ENCODE measurements at regions not wholly inside any gene's neighbourhood (a gene's known extent, or its start where the extent isn't known, plus 50 kb on each side); places are given as distances from the start of the nearest gene placed in this dataset.

- Histone ChIP-seq H3K9ac (ENCODE audit: insufficient read depth in 1 of 2, low read length in 2 of 2) (no peak overlapping the region), H3K4me1 (ENCODE audit: control insufficient read depth in 5 of 5, insufficient read depth in 5 of 5, low read length in 5 of 5) (peaks cover 0 to 25% (median 8%) of the 10 kb centered on the region in 5 donors), H3K27me3 (ENCODE audit: control insufficient read depth in 3 of 3, insufficient read depth in 3 of 3, low read length in 2 of 3) (no peaks in the 10 kb centered on the region), H3K27ac (ENCODE audit: low read depth in 1 of 2, low read length in 1 of 2) (peak overlapping the region; percentile 24 to 55), H3K4me3 (no peak overlapping the region), H3K9me3 (ENCODE audit: control insufficient read depth in 4 of 4, insufficient read depth in 3 of 4, low read length in 3 of 4) (no peaks in the 10 kb centered on the region), H3K36me3 (ENCODE audit: control insufficient read depth in 4 of 4, insufficient read depth in 4 of 4, low read length in 4 of 4) (no peaks in the 10 kb centered on the region)
- peak; percentile 40 for TF ChIP-seq CTCF (IDR thresholded peaks at IDR 0.05; ENCODE audit: control extremely low read depth, extremely low read depth)
- peak; percentile 50 for ATAC-seq (ENCODE audit: insufficient read depth, low FRiP score)
- peak; percentile 67 to 79 (median 74) for DNase-seq
- WGBS, 2 donors = 8 to 12% methylated on average over 38 of the region's 38 CpGs
Measured at GRCh38 chr15:89017370-89018066, 70.7 kb upstream of the ABHD2 start.

GRCh38 chr15:89018207-89018606 lies 70.0 kb upstream of the ABHD2 start:
- Histone ChIP-seq H3K36me3 (ENCODE audit: control insufficient read depth in 4 of 4, insufficient read depth in 4 of 4, low read length in 4 of 4) (no peaks in the 10 kb centered on the region), H3K9me3 (ENCODE audit: control insufficient read depth in 4 of 4, insufficient read depth in 3 of 4, low read length in 3 of 4) (no peaks in the 10 kb centered on the region), H3K27me3 (ENCODE audit: control insufficient read depth in 3 of 3, insufficient read depth in 3 of 3, low read length in 2 of 3) (no peaks in the 10 kb centered on the region), H3K27ac (ENCODE audit: low read depth in 1 of 2, low read length in 1 of 2) (peak overlapping the region in 1 of 2 donors; percentile 24), H3K9ac (ENCODE audit: insufficient read depth in 1 of 2, low read length in 2 of 2) (no peak overlapping the region), H3K4me1 (ENCODE audit: control insufficient read depth in 5 of 5, insufficient read depth in 5 of 5, low read length in 5 of 5) (peaks cover 0 to 25% (median 8%) of the 10 kb centered on the region in 5 donors), H3K4me3 (no peak overlapping the region)
- WGBS, 2 donors = 68 to 78% methylated on average over 7 of the region's 7 CpGs
- no peak for ATAC-seq (ENCODE audit: insufficient read depth, low FRiP score)
- peak; percentile 37 to 65 (median 44) for DNase-seq
- no peak for TF ChIP-seq CTCF (IDR thresholded peaks at IDR 0.05; ENCODE audit: control extremely low read depth, extremely low read depth)

GRCh38 chr15:89019436-89019835 lies 68.8 kb upstream of the ABHD2 start:
- H3K27ac ChIP-seq (ENCODE audit: low read depth in 1 of 2, low read length in 1 of 2) = no peak overlapping the region
- TF ChIP-seq CTCF (IDR thresholded peaks at IDR 0.05; ENCODE audit: control extremely low read depth, extremely low read depth) = no peak
- peaks cover 0 to 25% (median 8%) of the 10 kb centered on the region in 5 donors for H3K4me1 ChIP-seq (ENCODE audit: control insufficient read depth in 5 of 5, insufficient read depth in 5 of 5, low read length in 5 of 5)
- H3K27me3 ChIP-seq (ENCODE audit: control insufficient read depth in 3 of 3, insufficient read depth in 3 of 3, low read length in 2 of 3) = no peaks in the 10 kb centered on the region
- WGBS, 2 donors = 30 to 43% methylated on average over 3 of the region's 3 CpGs
- H3K9me3 ChIP-seq (ENCODE audit: control insufficient read depth in 4 of 4, insufficient read depth in 3 of 4, low read length in 3 of 4) = no peaks in the 10 kb centered on the region
- ATAC-seq (ENCODE audit: insufficient read depth, low FRiP score) (no peak), DNase-seq (peak in 1 of 3 donors; percentile 47)
- H3K36me3 ChIP-seq (ENCODE audit: control insufficient read depth in 4 of 4, insufficient read depth in 4 of 4, low read length in 4 of 4) = no peaks in the 10 kb centered on the region
- H3K4me3 ChIP-seq = no peak overlapping the region
- no peak overlapping the region for H3K9ac ChIP-seq (ENCODE audit: insufficient read depth in 1 of 2, low read length in 2 of 2)

Data from lung (tissue), 11 donors.